Prostate gland (tissue), 2 donors: ENCODE measurements at regions not wholly inside any gene's neighbourhood (a gene's known extent, or its start where the extent isn't known, plus 50 kb on each side); places are given as distances from the start of the nearest gene placed in this dataset.

Source experiments
- CTCF ChIP-seq, 4 experiments: fragments of 200-600 bp in 2 of 4; fragments of 450-650 bp in 2 of 4; sonication (generic) in 2 of 4; IDR thresholded peaks; 1 replicate in 3 of 4; 2 replicates in 1 of 4; pipeline ENCODE4 v1.5.1; 2016 to 2019; ENCODE audit warnings: antibody characterized with exemption in 4 of 4, mild to moderate bottlenecking in 2 of 4, moderate library complexity in 2 of 4
- POLR2A ChIP-seq: fragments of 450-650 bp; IDR thresholded peaks from one replicate; pipeline ENCODE4 v1.6.1; 2016; ENCODE audit warnings: antibody characterized with exemption, mild to moderate bottlenecking
- POLR2AphosphoS5 ChIP-seq: sonication (generic); formaldehyde crosslinking; IDR thresholded peaks from one replicate; pipeline ENCODE4 v1.6.1; 2017; ENCODE audit warnings: antibody characterized with exemption

DNA sequence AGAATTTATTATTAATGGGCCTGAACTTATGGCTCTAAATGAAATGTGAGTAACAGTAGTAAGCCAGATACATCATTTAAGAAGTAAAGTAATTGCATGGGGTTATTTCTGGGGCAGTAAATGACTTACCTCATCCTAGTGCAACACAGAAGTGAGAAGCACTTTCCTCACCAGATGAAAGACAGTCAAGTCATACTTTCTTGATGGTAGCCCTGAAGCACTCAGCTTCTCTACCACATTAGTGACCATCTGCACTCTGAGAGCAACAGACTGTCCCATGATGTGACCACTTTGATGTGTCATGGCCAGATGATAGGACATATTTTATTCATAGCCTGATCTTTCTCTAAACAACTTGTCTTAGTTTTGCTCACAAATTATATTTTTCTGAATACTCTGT is 369.5 kb upstream of the PHF14 start:
- TF ChIP-seq POLR2AphosphoS5 (no peak), CTCF (IDR thresholded peaks at IDR 0.05) (no peak), POLR2A (no peak)
